Gastrocnemius medialis (tissue), 4 donors: ENCODE measurements at regions not wholly inside any gene's neighbourhood (a gene's known extent, or its start where the extent isn't known, plus 50 kb on each side); places are given as distances from the start of the nearest gene placed in this dataset.

Experiments
- POLR2A ChIP-seq, 2 donors: fragments of 450-650 bp; IDR thresholded peaks; one replicate each; pipeline ENCODE4 v1.6.1; 2017; ENCODE audit warnings: antibody characterized with exemption in 2 of 2, mild to moderate bottlenecking in 2 of 2, moderate library complexity in 2 of 2
- TF ChIP-seq, protein P1 (sequence below), 5 experiments: fragments of 450-650 bp in 3 of 5; fragments of 200-600 bp in 2 of 5; sonication (generic) in 2 of 5; IDR thresholded peaks in 4 of 5; conservative IDR thresholded peaks in 1 of 5; 1 replicate in 4 of 5; 2 replicates in 1 of 5; pipeline ENCODE4 v1.5.1; 2016 to 2019; ENCODE audit warnings: antibody characterized with exemption in 5 of 5, mild to moderate bottlenecking in 3 of 5, moderate library complexity in 3 of 5

- TF ChIP-seq, protein P1, sequence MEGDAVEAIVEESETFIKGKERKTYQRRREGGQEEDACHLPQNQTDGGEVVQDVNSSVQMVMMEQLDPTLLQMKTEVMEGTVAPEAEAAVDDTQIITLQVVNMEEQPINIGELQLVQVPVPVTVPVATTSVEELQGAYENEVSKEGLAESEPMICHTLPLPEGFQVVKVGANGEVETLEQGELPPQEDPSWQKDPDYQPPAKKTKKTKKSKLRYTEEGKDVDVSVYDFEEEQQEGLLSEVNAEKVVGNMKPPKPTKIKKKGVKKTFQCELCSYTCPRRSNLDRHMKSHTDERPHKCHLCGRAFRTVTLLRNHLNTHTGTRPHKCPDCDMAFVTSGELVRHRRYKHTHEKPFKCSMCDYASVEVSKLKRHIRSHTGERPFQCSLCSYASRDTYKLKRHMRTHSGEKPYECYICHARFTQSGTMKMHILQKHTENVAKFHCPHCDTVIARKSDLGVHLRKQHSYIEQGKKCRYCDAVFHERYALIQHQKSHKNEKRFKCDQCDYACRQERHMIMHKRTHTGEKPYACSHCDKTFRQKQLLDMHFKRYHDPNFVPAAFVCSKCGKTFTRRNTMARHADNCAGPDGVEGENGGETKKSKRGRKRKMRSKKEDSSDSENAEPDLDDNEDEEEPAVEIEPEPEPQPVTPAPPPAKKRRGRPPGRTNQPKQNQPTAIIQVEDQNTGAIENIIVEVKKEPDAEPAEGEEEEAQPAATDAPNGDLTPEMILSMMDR (IDR thresholded peaks at IDR 0.05 in 4 of 5, conservative IDR thresholded peaks at IDR 0.05 in 1 of 5), result no peak
- TF ChIP-seq POLR2A (IDR thresholded peaks at IDR 0.05), result no peak
Measured at GRCh38 chr16:87233928-87234327, 83.3 kb downstream of the C16orf95 start.
